CD4-positive, alpha-beta T cell treated with Interleukin-6 at 100 ng/mL for 8 hours (primary cell): ENCODE measurements at regions not wholly inside any gene's neighbourhood (a gene's known extent, or its start where the extent isn't known, plus 50 kb on each side); places are given as distances from the start of the nearest gene placed in this dataset.
"Not testable (repeated sequence)": the region's sequence is repeated elsewhere in the genome, so short reads cannot be mapped to it uniquely, and the experiment has no call there.

Source experiments
- DNase-seq: peaks from one replicate; pipeline ENCODE4 v3.0.0-alpha.2; 2020; ENCODE audit warnings: mixed read lengths, low spot score

- no peak for DNase-seq
These were observed 137.5 kb downstream of the CCDC71L start for GRCh38 chr7:106523482-106523881.

- DNase-seq = no peak
These were observed 138.3 kb downstream of the CCDC71L start for GRCh38 chr7:106522696-106523095.

- DNase-seq = no peak
These were observed 139.4 kb downstream of the CCDC71L start for GRCh38 chr7:106521541-106521940.

GRCh38 chr7:106520962-106521514 is 139.9 kb downstream of the CCDC71L start:
- no peak for DNase-seq

GRCh38 chr7:106518967-106519366 is 142.0 kb downstream of the CCDC71L start:
- no peak for DNase-seq

- DNase-seq = no peak
These were observed 142.7 kb downstream of the CCDC71L start for GRCh38 chr7:106518239-106518638.

GRCh38 chr7:106517508-106517907 is 143.4 kb downstream of the CCDC71L start:
- DNase-seq = no peak

- DNase-seq = no peak
These were observed 145.6 kb downstream of the CCDC71L start for GRCh38 chr7:106515321-106515720.

GRCh38 chr7:106514881-106515280 is 146.1 kb downstream of the CCDC71L start:
- no peak for DNase-seq

- DNase-seq = no peak
These were observed 148.7 kb downstream of the CCDC71L start for GRCh38 chr7:106512217-106512616.

- DNase-seq = no peak
These were observed 156.3 kb downstream of the CCDC71L start for GRCh38 chr7:106504645-106505044.

- DNase-seq = no peak
These were observed 156.8 kb downstream of the CCDC71L start for GRCh38 chr7:106504207-106504606.

GRCh38 chr7:106503626-106504025 is 157.3 kb downstream of the CCDC71L start:
- DNase-seq = no peak

- DNase-seq = no peak
These were observed 159.1 kb downstream of the CCDC71L start for GRCh38 chr7:106501605-106502580.

- DNase-seq = no peak
These were observed 161.1 kb downstream of the CCDC71L start for GRCh38 chr7:106499897-106500296.

GRCh38 chr7:106498005-106498404 is 163.0 kb downstream of the CCDC71L start:
- DNase-seq = not testable (repeated sequence)

- no peak for DNase-seq
These were observed 167.8 kb downstream of the CCDC71L start for GRCh38 chr7:106493041-106493731.

- no peak for DNase-seq
These were observed 172.5 kb downstream of the CCDC71L start for GRCh38 chr7:106488465-106488864.

- no peak for DNase-seq
These were observed 173.1 kb downstream of the CCDC71L start for GRCh38 chr7:106487892-106488291.

- DNase-seq = no peak
These were observed 174.6 kb downstream of the CCDC71L start for GRCh38 chr7:106486331-106486730.

- DNase-seq = no peak
These were observed 175.0 kb downstream of the CCDC71L start for GRCh38 chr7:106485919-106486318.

- no peak for DNase-seq
These were observed 175.9 kb downstream of the CCDC71L start for GRCh38 chr7:106485031-106485551.

- no peak for DNase-seq
These were observed 176.4 kb downstream of the CCDC71L start for GRCh38 chr7:106484562-106484961.
